MM.1S (cell line): ENCODE measurements at regions not wholly inside any gene's neighbourhood (a gene's known extent, or its start where the extent isn't known, plus 50 kb on each side); places are given as distances from the start of the nearest gene placed in this dataset.

Experiments used
- DNase-seq: peaks from one replicate; pipeline ENCODE4 v3.0.0-alpha.2; 2015
- H2AFZ ChIP-seq: fragments of 300-600 bp; sonication (generic); 2 replicates; pipeline ENCODE4 v1.6.0; 2016; ENCODE audit warnings: antibody characterized with exemption, low read length
- H3F3A ChIP-seq: fragments of 300-600 bp; sonication (generic); 2 replicates; pipeline ENCODE4 v1.6.1; 2016; ENCODE audit warnings: mild to moderate bottlenecking, antibody characterized with exemption, low read length, moderate library complexity, mixed read lengths; ENCODE audit not compliant: insufficient read depth
- H3K27ac ChIP-seq: fragments of 300-600 bp; sonication (generic); 2 replicates; pipeline ENCODE4 v1.5.1; 2016; ENCODE audit warnings: mild to moderate bottlenecking, low read length
- H3K27me3 ChIP-seq: fragments of 300-600 bp; sonication (generic); replicated peaks from 2 replicates; pipeline ENCODE4 v1.6.0; 2016; ENCODE audit warnings: low read length; ENCODE audit not compliant: insufficient read depth
- H3K36me3 ChIP-seq: fragments of 300-600 bp; sonication (generic); replicated peaks from 2 replicates; pipeline ENCODE4 v1.6.1; 2016; ENCODE audit warnings: mild to moderate bottlenecking, low read length, mixed read lengths; ENCODE audit not compliant: insufficient read depth
- H3K4me1 ChIP-seq: fragments of 300-600 bp; sonication (generic); 2 replicates; pipeline ENCODE4 v1.6.1; 2016; ENCODE audit warnings: low read length, mixed read lengths
- H3K4me2 ChIP-seq: fragments of 300-600 bp; sonication (generic); 2 replicates; pipeline ENCODE4 v1.6.0; 2016; ENCODE audit warnings: low read depth, low read length
- H3K4me3 ChIP-seq: fragments of 300-600 bp; sonication (generic); 2 replicates; pipeline ENCODE4 v1.5.1; 2016; ENCODE audit warnings: low read length, mixed read lengths
- H3K79me2 ChIP-seq: fragments of 300-600 bp; sonication (generic); 2 replicates; pipeline ENCODE4 v1.6.1; 2016; ENCODE audit warnings: mixed run types, low read length, mixed read lengths
- H3K9ac ChIP-seq: fragments of 300-600 bp; sonication (generic); 2 replicates; pipeline ENCODE4 v1.6.1; 2016; ENCODE audit warnings: low read length, mixed read lengths
- H3K9me2 ChIP-seq: fragments of 300-600 bp; sonication (generic); replicated peaks from 2 replicates; pipeline ENCODE4 v1.6.1; 2016; ENCODE audit warnings: mild to moderate bottlenecking, low read length, mixed read lengths; ENCODE audit not compliant: insufficient read depth
- H3K9me3 ChIP-seq: fragments of 300-600 bp; sonication (generic); replicated peaks from 2 replicates; pipeline ENCODE4 v1.6.1; 2016; ENCODE audit warnings: mild to moderate bottlenecking, low read length, mixed read lengths; ENCODE audit not compliant: insufficient read depth
- H4K20me1 ChIP-seq: fragments of 300-600 bp; sonication (generic); 2 replicates; pipeline ENCODE4 v1.6.1; 2016; ENCODE audit warnings: mild to moderate bottlenecking, low read length, moderate library complexity, mixed read lengths; ENCODE audit not compliant: insufficient read depth
- CTCF ChIP-seq: fragments of 300-600 bp; sonication (generic); IDR thresholded peaks from 2 replicates; pipeline ENCODE4 v1.5.1; 2016; ENCODE audit warnings: antibody characterized with exemption, low read length, mixed read lengths
- EZH2 ChIP-seq: fragments of 300-600 bp; sonication (generic); optimal IDR thresholded peaks from 2 replicates; pipeline ENCODE3; 2017; ENCODE audit warnings: low read depth, mild to moderate bottlenecking, antibody characterized with exemption, low read length, mixed read lengths
- EZH2phosphoT487 ChIP-seq: fragments of 300-600 bp; sonication (generic); IDR thresholded peaks from 2 replicates; pipeline ENCODE4 v1.6.1; 2018; ENCODE audit warnings: antibody characterized with exemption, low read length

GRCh38 chr2:103264058-103264768, 502.4 kb downstream of the TMEM182 start:
- no peak for DNase-seq
- Histone ChIP-seq H4K20me1 (no peaks in the 10 kb centered on the region), H2AFZ (no peak overlapping the region), H3K9ac (no peak overlapping the region), H3K9me2 (no peaks in the 10 kb centered on the region), H3K4me3 (no peak overlapping the region), H3F3A (no peaks in the 10 kb centered on the region), H3K4me2 (no peak overlapping the region), H3K27me3 (no peaks in the 10 kb centered on the region), H3K9me3 (no peaks in the 10 kb centered on the region), H3K27ac (no peak overlapping the region), H3K36me3 (no peaks in the 10 kb centered on the region), H3K79me2 (no peaks in the 10 kb centered on the region), H3K4me1 (no peaks in the 10 kb centered on the region)
- TF ChIP-seq EZH2 (no peak), CTCF (no peak), EZH2phosphoT487 (no peak)

- Histone ChIP-seq H3K36me3 (no peaks in the 10 kb centered on the region), H3K9ac (no peak overlapping the region), H4K20me1 (no peaks in the 10 kb centered on the region), H2AFZ (no peak overlapping the region), H3K79me2 (no peaks in the 10 kb centered on the region), H3K27ac (no peak overlapping the region), H3K4me2 (no peak overlapping the region), H3K4me3 (no peak overlapping the region), H3K4me1 (no peaks in the 10 kb centered on the region), H3K9me2 (no peaks in the 10 kb centered on the region), H3K27me3 (no peaks in the 10 kb centered on the region), H3F3A (no peaks in the 10 kb centered on the region), H3K9me3 (no peaks in the 10 kb centered on the region)
- DNase-seq: no peak
- TF ChIP-seq EZH2 (no peak), EZH2phosphoT487 (no peak), CTCF (no peak)
These were observed 503.7 kb downstream of the TMEM182 start for GRCh38 chr2:103265521-103265920.

- Histone ChIP-seq H3K36me3 (no peaks in the 10 kb centered on the region), H3K4me3 (no peak overlapping the region), H2AFZ (no peak overlapping the region), H3K4me2 (no peak overlapping the region), H3K9me2 (no peaks in the 10 kb centered on the region), H3K27me3 (no peaks in the 10 kb centered on the region), H3K79me2 (no peaks in the 10 kb centered on the region), H3K27ac (no peak overlapping the region), H4K20me1 (no peaks in the 10 kb centered on the region), H3K9me3 (no peaks in the 10 kb centered on the region), H3K4me1 (no peaks in the 10 kb centered on the region), H3K9ac (no peak overlapping the region), H3F3A (no peaks in the 10 kb centered on the region)
- DNase-seq: no peak
- no peak for TF ChIP-seq EZH2
- TF ChIP-seq CTCF: no peak
- no peak for TF ChIP-seq EZH2phosphoT487
These were observed 507.1 kb downstream of the TMEM182 start for GRCh38 chr2:103268841-103269498.
